Mesothelial cell of epicardium (in vitro differentiated cells): ENCODE measurements at regions not wholly inside any gene's neighbourhood (a gene's known extent, or its start where the extent isn't known, plus 50 kb on each side); places are given as distances from the start of the nearest gene placed in this dataset.

Experiments used
- DNase-seq, 2 experiments: peaks; one replicate each; pipeline ENCODE4 v3.0.0; 2021; ENCODE audit warnings: low spot score in 2 of 2; ENCODE audit not compliant: unreplicated experiment in 2 of 2
- H3K27ac Mint-ChIP-seq: 2 replicates; pipeline ENCODE4 v1.8.0; 2021; ENCODE audit warnings: mixed read lengths
- H3K27me3 Mint-ChIP-seq: 2 replicates; pipeline ENCODE4 v1.8.0; 2021; ENCODE audit warnings: low read depth, mixed read lengths
- H3K36me3 Mint-ChIP-seq: 2 replicates; pipeline ENCODE4 v1.8.0; 2021; ENCODE audit warnings: mixed read lengths
- H3K4me1 Mint-ChIP-seq: 2 replicates; pipeline ENCODE4 v1.8.0; 2021; ENCODE audit warnings: mixed read lengths
- H3K4me3 Mint-ChIP-seq: 2 replicates; pipeline ENCODE4 v1.8.0; 2021; ENCODE audit warnings: mild to moderate bottlenecking, moderate library complexity, mixed read lengths
- H3K9me3 Mint-ChIP-seq: 2 replicates; pipeline ENCODE4 v1.8.0; 2021; ENCODE audit warnings: mixed read lengths
- TF ChIP-seq, protein P1 (sequence below): fragments of 200-600 bp; sonication (generic); IDR thresholded peaks from one replicate; pipeline ENCODE4 v1.5.0; 2021; ENCODE audit warnings: antibody characterized with exemption; ENCODE audit not compliant: unreplicated experiment

DNA sequence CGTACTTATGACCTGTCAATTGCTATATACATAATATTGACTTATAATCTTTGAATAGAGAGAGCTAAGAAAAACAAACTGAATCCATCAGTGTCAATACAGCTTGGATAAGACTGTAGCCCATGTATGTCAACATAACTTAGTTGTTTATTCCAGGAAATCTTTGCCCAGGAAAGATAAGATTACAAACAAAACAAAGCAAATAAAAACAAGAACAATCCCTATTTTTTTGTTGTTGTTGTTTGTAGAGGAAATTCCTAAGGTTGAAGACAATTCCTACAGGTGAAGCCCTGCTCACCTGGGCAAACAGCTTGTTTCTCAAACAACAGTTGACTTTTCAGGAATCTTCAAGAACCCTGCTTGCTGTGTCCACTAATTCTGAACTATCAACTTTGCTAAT, 76.0 kb downstream of the HYCC1 start:
- DNase-seq = no peak
- Mint-ChIP-seq H3K9me3 (peaks cover 11% of the 10 kb centered on the region), H3K4me1 (peaks cover 6% of the 10 kb centered on the region), H3K27ac (no peak overlapping the region), H3K4me3 (no peak overlapping the region), H3K36me3 (peaks cover 1% of the 10 kb centered on the region), H3K27me3 (no peaks in the 10 kb centered on the region)
- TF ChIP-seq, protein P1, sequence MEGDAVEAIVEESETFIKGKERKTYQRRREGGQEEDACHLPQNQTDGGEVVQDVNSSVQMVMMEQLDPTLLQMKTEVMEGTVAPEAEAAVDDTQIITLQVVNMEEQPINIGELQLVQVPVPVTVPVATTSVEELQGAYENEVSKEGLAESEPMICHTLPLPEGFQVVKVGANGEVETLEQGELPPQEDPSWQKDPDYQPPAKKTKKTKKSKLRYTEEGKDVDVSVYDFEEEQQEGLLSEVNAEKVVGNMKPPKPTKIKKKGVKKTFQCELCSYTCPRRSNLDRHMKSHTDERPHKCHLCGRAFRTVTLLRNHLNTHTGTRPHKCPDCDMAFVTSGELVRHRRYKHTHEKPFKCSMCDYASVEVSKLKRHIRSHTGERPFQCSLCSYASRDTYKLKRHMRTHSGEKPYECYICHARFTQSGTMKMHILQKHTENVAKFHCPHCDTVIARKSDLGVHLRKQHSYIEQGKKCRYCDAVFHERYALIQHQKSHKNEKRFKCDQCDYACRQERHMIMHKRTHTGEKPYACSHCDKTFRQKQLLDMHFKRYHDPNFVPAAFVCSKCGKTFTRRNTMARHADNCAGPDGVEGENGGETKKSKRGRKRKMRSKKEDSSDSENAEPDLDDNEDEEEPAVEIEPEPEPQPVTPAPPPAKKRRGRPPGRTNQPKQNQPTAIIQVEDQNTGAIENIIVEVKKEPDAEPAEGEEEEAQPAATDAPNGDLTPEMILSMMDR = no peak

DNA sequence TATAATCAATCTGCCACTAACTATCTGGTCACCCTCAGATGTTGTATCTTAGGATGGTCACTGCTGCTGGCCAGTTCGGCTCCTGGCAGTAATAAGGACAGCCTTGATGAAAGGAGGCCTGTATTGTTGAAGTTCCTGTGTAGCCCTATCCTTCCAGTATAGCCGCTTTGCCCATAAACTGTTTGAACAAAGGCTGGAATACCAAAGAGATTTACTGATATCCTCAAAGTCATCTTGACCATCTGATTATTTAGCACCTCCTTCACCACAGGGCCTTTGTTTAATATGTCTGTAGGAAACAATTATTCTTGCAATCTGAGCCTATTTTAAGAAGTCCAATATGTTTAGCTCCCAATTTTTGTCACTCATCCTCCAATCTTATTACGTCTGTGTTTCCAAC, 77.7 kb downstream of the HYCC1 start:
- no peak overlapping the region for H3K27ac Mint-ChIP-seq
- H3K27me3 Mint-ChIP-seq = no peaks in the 10 kb centered on the region
- TF ChIP-seq, protein P1 = no peak
- DNase-seq = no peak
- peaks cover 6% of the 10 kb centered on the region for H3K4me1 Mint-ChIP-seq
- H3K4me3 Mint-ChIP-seq = no peak overlapping the region
- peaks cover 22% of the 10 kb centered on the region for H3K9me3 Mint-ChIP-seq
- H3K36me3 Mint-ChIP-seq = peaks cover 1% of the 10 kb centered on the region

DNA sequence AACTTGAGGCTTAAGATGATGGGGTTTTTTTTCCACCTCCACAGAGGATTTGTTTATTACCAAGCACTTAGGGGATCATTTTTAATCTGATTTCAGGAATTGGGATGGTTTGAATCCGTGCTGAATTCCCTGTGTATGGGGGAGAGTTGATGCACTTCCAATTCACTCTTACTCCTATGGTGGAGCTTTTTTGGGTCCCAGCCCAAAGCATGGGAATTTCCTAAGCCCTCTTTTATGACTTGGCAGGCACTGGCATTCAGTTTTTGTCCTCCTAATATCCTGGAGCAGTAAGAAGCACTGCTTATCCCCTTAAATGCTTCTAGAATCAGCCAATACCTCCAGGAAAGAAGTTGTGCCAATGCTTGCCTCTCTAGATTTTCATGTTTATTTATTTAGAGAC, 78.7 kb downstream of the HYCC1 start:
- TF ChIP-seq, protein P1 = no peak
- no peak for DNase-seq
- Mint-ChIP-seq H3K9me3 (peaks cover 31% of the 10 kb centered on the region), H3K36me3 (peaks cover 5% of the 10 kb centered on the region), H3K4me1 (peaks cover 6% of the 10 kb centered on the region), H3K27me3 (no peaks in the 10 kb centered on the region), H3K4me3 (no peak overlapping the region), H3K27ac (no peak overlapping the region)

DNA sequence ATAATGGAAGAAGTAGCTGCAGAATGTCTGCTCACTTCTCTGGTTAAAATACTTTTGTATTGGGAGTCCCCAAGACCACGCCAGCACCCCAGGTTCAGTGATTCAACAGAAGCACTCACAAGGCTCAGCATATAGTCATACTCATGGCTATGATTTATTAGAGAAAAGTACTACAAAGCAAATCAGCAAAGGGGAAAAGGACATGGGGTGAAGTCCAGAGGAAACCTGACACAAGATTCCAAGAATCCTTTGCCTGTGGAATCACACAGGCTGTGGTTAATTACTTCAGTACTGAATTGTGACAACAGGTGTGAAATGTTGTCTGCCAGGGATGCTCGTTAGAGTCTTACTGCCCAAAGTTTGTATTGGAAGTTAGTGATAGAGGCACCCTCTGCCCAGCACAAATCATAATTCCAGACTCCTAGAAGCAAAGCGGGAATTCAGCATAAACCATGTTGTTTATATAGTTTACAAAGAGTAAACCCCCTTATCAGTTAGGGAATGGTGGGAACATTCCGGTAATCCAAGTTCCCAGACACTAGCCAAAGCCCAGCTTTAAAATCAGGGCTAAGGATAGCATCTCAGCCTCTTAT, 79.4 kb downstream of the HYCC1 start:
- Mint-ChIP-seq H3K9me3 (peaks cover 31% of the 10 kb centered on the region), H3K4me1 (peaks cover 6% of the 10 kb centered on the region), H3K27ac (peak overlapping the region; percentile 43), H3K27me3 (no peaks in the 10 kb centered on the region), H3K4me3 (no peak overlapping the region), H3K36me3 (peaks cover 4% of the 10 kb centered on the region)
- TF ChIP-seq, protein P1 = no peak
- no peak for DNase-seq

DNA sequence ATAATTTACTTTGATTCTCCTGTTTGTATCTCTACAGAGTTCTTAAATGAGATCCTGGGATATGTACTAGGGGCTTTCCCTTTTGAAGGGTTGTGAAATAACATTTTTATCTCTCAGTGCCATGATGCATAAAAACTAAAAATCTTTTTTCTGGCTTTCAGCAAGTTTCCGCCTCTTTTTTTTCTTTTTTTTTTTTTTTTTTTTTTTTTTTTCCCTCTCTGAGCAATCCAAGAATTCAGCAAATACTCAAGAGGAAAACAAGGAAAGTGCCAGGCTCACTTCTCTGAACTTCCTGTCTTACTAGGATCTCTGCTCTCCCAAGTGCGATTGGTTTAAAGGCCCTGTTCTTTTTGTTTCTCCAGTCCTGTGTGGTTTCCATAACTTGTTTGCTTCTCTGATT, 79.9 kb downstream of the HYCC1 start:
- peaks cover 4% of the 10 kb centered on the region for H3K36me3 Mint-ChIP-seq
- H3K27ac Mint-ChIP-seq = peak overlapping the region; percentile 43
- H3K4me1 Mint-ChIP-seq = peaks cover 6% of the 10 kb centered on the region
- no peak for DNase-seq
- no peak overlapping the region for H3K4me3 Mint-ChIP-seq
- H3K9me3 Mint-ChIP-seq = peaks cover 31% of the 10 kb centered on the region
- H3K27me3 Mint-ChIP-seq = no peaks in the 10 kb centered on the region
- TF ChIP-seq, protein P1 = no peak

DNA sequence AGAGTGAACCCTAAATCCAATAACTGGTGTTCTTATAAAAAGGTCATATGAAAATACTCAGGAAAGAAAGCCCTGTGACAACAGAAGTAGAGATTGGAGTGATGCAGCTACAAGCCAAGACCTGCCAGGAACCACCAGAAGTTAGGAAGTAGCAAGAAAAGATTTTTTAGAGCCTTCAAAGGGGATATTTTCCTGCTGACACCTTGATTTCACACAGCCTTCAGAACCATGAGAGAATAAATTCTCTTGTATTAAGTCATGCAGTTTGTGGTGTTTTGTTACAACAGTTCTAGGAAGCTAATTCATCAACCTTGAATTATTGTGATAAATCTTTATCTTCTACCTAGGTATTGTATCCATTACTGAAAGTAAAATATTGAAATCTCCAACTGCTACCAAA, 81.0 kb downstream of the HYCC1 start:
- no peaks in the 10 kb centered on the region for H3K27me3 Mint-ChIP-seq
- no peak for DNase-seq

More for the DNA sequence above, 81.0 kb downstream of the HYCC1 start:
- H3K36me3 Mint-ChIP-seq = peaks cover 4% of the 10 kb centered on the region
- no peak overlapping the region for H3K4me3 Mint-ChIP-seq
- no peak overlapping the region for H3K27ac Mint-ChIP-seq
- TF ChIP-seq, protein P1 = no peak
- peaks cover 6% of the 10 kb centered on the region for H3K4me1 Mint-ChIP-seq
- peaks cover 28% of the 10 kb centered on the region for H3K9me3 Mint-ChIP-seq
